K562 (cell line): ENCODE measurements at regions not wholly inside any gene's neighbourhood (a gene's known extent, or its start where the extent isn't known, plus 50 kb on each side); places are given as distances from the start of the nearest gene placed in this dataset.

Source experiments
- ATAC-seq: fragments of 200-7000 bp; cut with Tn5 transposase; 3 replicates; pipeline ENCODE4 v1.9.1; 2020; ENCODE audit warnings: moderate library complexity
- BruUV-seq: library from RNA; stranded (reverse); fragments of 400-500 nt; replicated peaks from 2 replicates; lab custom pipeline; 2021; lab: Mats Ljungman, UMichigan
- CTCF ChIA-PET: fragments of 300-600 bp; formaldehyde crosslinking; extraction: SDS; loops from one replicate; lab custom pipeline; 2021; ENCODE audit warnings: low intra/inter-chr PET ratio; lab: Yijun Ruan, JAX
- POLR2A ChIA-PET: fragments of 300-600, 350-650 bp; sonication (Branson Sonifier 250); formaldehyde crosslinking; extraction: SDS; loops from one replicate; lab custom pipeline; 2021; ENCODE audit warnings: antibody characterized with exemption, inconsistent platforms; lab: Yijun Ruan, JAX
- DNase-seq, 4 experiments: peaks; one replicate each; pipeline versions ENCODE4 v3.0.0 to v3.0.0-alpha.2; 2011 to 2018; ENCODE audit warnings: low spot score in 3 of 4, mixed read lengths in 3 of 4; ENCODE audit errors: extremely low read depth in 1 of 4
- FAIRE-seq: peaks from 2 replicates; lab custom pipeline; 2011; peaks lifted over from hg19 to GRCh38; lab: Jason Lieb, UNC
- H2AFZ ChIP-seq: 2 replicates; pipeline ENCODE4 v1.6.0; 2011; ENCODE audit warnings: low read depth, low read length, control low read depth, inconsistent platforms
- H3K27ac ChIP-seq: fragments of 200-600 bp; 3 replicates; pipeline ENCODE4 v1.8.0; 2011; ENCODE audit warnings: low read depth, mild to moderate bottlenecking, control low read depth, inconsistent platforms, low read length, moderate library complexity, mixed read lengths; ENCODE audit errors: extremely low read depth
- H3K27me3 ChIP-seq, 2 experiments: fragments of 300-600 bp in 1 of 2; 2 replicates in 1 of 2; 3 replicates in 1 of 2; pipeline versions ENCODE4 v1.6.0 to v1.8.0; 2011; ENCODE audit warnings: inconsistent platforms in 2 of 2, low read length in 2 of 2, mild to moderate bottlenecking in 1 of 2, mixed read lengths in 1 of 2, moderate library complexity in 1 of 2; ENCODE audit not compliant: control insufficient read depth in 2 of 2, insufficient read depth in 2 of 2
- H3K36me3 ChIP-seq: fragments of 300-600 bp; 3 replicates; pipeline ENCODE4 v1.8.0; 2011; ENCODE audit warnings: mild to moderate bottlenecking, low read length, inconsistent platforms; ENCODE audit not compliant: control insufficient read depth, insufficient read depth
- H3K4me1 ChIP-seq, 2 experiments: fragments of 200-600 bp in 1 of 2; replicated peaks in 1 of 2; 2 replicates in 1 of 2; 3 replicates in 1 of 2; pipeline versions ENCODE4 v1.5.1 to v1.8.0; 2011; ENCODE audit warnings: inconsistent platforms in 2 of 2, low read length in 2 of 2, mild to moderate bottlenecking in 1 of 2, mixed read lengths in 1 of 2, moderate library complexity in 1 of 2; ENCODE audit not compliant: control insufficient read depth in 2 of 2, insufficient read depth in 2 of 2
- H3K4me2 ChIP-seq: 2 replicates; pipeline ENCODE4 v1.6.1; 2011; ENCODE audit warnings: low read length, control low read depth, inconsistent platforms, mixed read lengths; ENCODE audit not compliant: insufficient read depth
- H3K4me3 ChIP-seq: fragments of 200-600 bp; sonication (generic), shearing (Covaris generic); 2 replicates; pipeline ENCODE4 v1.5.1; 2016; ENCODE audit warnings: control low read depth, inconsistent platforms
- H3K79me2 ChIP-seq: fragments of 200-600 bp; 3 replicates; pipeline ENCODE4 v1.8.0; 2011; ENCODE audit warnings: low read length, inconsistent platforms; ENCODE audit not compliant: control insufficient read depth, insufficient read depth
- H3K9ac ChIP-seq, 2 experiments: 2 replicates each; pipeline versions ENCODE4 v1.6.0 to v1.6.1; 2011; ENCODE audit warnings: low read depth in 2 of 2, low read length in 2 of 2, control low read depth in 1 of 2, inconsistent platforms in 1 of 2, mild to moderate bottlenecking in 1 of 2, mixed read lengths in 1 of 2; ENCODE audit not compliant: insufficient read depth in 1 of 2
- H3K9me1 ChIP-seq: one replicate; pipeline ENCODE4 v1.6.0; 2011; ENCODE audit warnings: inconsistent platforms, mild to moderate bottlenecking, low read length, moderate library complexity; ENCODE audit not compliant: control insufficient read depth, insufficient read depth
- H3K9me3 ChIP-seq: replicated peaks from 2 replicates; pipeline ENCODE4 v1.5.1; 2011; ENCODE audit warnings: low read depth, low read length, inconsistent platforms; ENCODE audit not compliant: control insufficient read depth, insufficient read depth
- H4K20me1 ChIP-seq: replicated peaks from 2 replicates; pipeline ENCODE4 v1.6.1; 2011; ENCODE audit warnings: low read length, inconsistent platforms, mixed read lengths; ENCODE audit not compliant: control insufficient read depth, insufficient read depth
- ETV5 ChIP-seq: sonication (generic); formaldehyde crosslinking; IDR thresholded peaks from 2 replicates; pipeline ENCODE4 v1.4.0; 2020; ENCODE audit warnings: low read depth, mild to moderate bottlenecking, missing genetic modification reagents
- MTA3 ChIP-seq: fragments of 450-650 bp; formaldehyde crosslinking; IDR thresholded peaks from 2 replicates; pipeline ENCODE4 v1.6.1; 2017; ENCODE audit warnings: mild to moderate bottlenecking, borderline replicate concordance
- SMAD2 ChIP-seq: fragments of 150-350 bp; IDR thresholded peaks from 2 replicates; pipeline ENCODE4 v1.6.1; 2014; ENCODE audit warnings: low read depth, mild to moderate bottlenecking, low read length
- SREBF2 ChIP-seq: sonication (generic); formaldehyde crosslinking; IDR thresholded peaks from 2 replicates; pipeline ENCODE4 v1.4.0; 2020; ENCODE audit warnings: mild to moderate bottlenecking, missing genetic modification reagents
- U2AF2 ChIP-seq: fragments of 200-400 bp; formaldehyde crosslinking; optimal IDR thresholded peaks from 2 replicates; pipeline ENCODE3; 2017; ENCODE audit warnings: low read depth, mild to moderate bottlenecking, low read length
- WGBS: fragments of 100-300 bp; shearing (Covaris generic); methylation state at CpG from one replicate; pipeline ENCODE4 v1.1.6; 2016; ENCODE audit warnings: low coverage, mixed read lengths; ENCODE audit not compliant: insufficient coverage; ENCODE audit errors: missing lambda C conversion rate; 5-methylcytosine and 5-hydroxymethylcytosine counted together
- in situ Hi-C: fragments of 300-500 bp; cut with MboI; formaldehyde crosslinking; loops from 4 replicates; pipeline ENCODE4 v1.15.0; 2018; ENCODE audit warnings: inconsistent platforms, mixed read lengths
- intact Hi-C: fragments of 100-400 bp; cut with micrococcal nuclease; formaldehyde crosslinking; loops from 2 replicates; pipeline ENCODE4 v1.14.2; 2022
- TF ChIP-seq, protein P1 (sequence below): fragments of 250-450 bp; sonication (Bioruptor Pico); IDR thresholded peaks from 2 replicates; pipeline ENCODE4 v1.8.0; 2021; ENCODE audit warnings: moderate library complexity, mild to moderate bottlenecking, inconsistent platforms
- TF ChIP-seq, protein P2 (sequence below): fragments of 450-650 bp; IDR thresholded peaks from 2 replicates; pipeline ENCODE4 v1.6.1; 2017; ENCODE audit warnings: mild to moderate bottlenecking, moderate library complexity
- TF ChIP-seq, protein P3 (sequence below): fragments of 250-450 bp; sonication (Bioruptor Pico); IDR thresholded peaks from 2 replicates; pipeline ENCODE4 v1.5.0; 2021
- TF ChIP-seq, protein P4 (sequence below): sonication (generic); formaldehyde crosslinking; IDR thresholded peaks from 2 replicates; pipeline ENCODE4 v1.8.0; 2022; ENCODE audit warnings: mild to moderate bottlenecking, missing genetic modification reagents

DNA sequence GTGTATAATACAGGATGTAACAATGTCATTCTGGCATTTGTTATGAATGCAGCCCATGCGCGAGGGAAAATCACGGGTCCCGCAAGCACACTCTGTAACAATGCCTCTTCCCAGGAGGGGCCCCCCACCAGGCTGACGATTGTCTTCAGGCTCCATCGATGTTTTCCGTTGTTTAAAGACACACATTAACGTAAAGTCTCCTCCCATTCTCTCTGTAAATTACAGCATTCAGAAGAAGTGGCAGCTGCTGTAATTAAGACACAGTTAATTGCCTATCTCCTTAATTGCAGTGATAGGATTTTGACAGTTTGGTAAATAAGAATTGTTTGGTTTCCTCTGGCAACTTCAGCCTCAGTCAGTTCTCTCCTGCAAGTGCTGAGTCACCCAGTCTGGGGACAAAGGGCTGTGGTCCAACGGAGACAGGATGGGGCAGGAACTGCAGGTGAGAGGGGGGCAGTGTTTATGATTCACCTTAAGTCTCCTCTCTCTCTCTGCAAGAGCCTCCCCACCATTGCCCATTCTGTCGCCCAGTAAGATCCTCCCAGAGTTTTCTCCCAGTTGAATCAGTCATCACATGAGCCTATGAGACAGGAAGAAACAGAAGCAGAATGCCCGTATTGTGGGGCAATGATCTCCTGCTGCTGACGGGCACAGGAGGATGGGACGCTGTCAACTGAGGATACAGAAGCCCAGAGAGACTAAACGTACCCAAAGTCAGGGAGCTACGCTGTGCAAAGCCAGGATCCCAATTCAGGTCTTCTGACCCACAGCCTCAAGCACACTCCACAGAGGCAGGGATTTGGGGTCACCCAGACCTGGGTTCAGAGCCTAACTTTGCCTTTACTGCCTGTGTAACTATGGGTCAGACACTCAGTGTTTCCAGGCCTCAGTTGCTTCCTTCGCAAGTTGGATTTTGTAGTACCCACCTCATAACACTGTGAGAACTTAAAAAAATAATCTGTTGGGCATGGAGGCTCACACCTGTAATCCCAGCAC lies 110.0 kb downstream of the ADSS2 start:
- no peaks in the 10 kb centered on the region for H3K9me1 ChIP-seq
- intact Hi-C loops: no loop called here
- DNase-seq (peak; percentile 49 to 78 (median 61)), ATAC-seq (peak; percentile 78), FAIRE-seq (peak; percentile 76)
- peak overlapping the region; percentile 11 to 68; a peak in 1 of 4 replicates for H3K9ac ChIP-seq
- H3K79me2 ChIP-seq: no peaks in the 10 kb centered on the region
- WGBS: 43% methylated on average over 16 of the region's 16 CpGs
- ChIA-PET CTCF (no interaction called here), POLR2A (interaction anchor here (1.5 to 1.8 kb wide), 2 partner anchors 10 to 19 kb away, joined by 3 to 4 read pairs; no protein-coding TSS in a partner anchor)
- peak overlapping the region; percentile 16; the same call in 2 of the 3 replicates for H3K27ac ChIP-seq
- in situ Hi-C loops: no loop called here
- H3K4me3 ChIP-seq: no peak overlapping the region
- no peaks in the 10 kb centered on the region for H3K36me3 ChIP-seq
- H3K4me2 ChIP-seq: peak overlapping the region; percentile 64
- H3K4me1 ChIP-seq: peaks cover 22 to 29% of the 10 kb centered on the region in 2 experiments
- no peaks in the 10 kb centered on the region for H3K9me3 ChIP-seq
- H2AFZ ChIP-seq: peak overlapping the region; percentile 92
- no peaks in the 10 kb centered on the region for H3K27me3 ChIP-seq
- no TSS peak for BruUV-seq
- H4K20me1 ChIP-seq: no peaks in the 10 kb centered on the region
- TF ChIP-seq MTA3: peak; percentile 51
- TF ChIP-seq, protein P1, sequence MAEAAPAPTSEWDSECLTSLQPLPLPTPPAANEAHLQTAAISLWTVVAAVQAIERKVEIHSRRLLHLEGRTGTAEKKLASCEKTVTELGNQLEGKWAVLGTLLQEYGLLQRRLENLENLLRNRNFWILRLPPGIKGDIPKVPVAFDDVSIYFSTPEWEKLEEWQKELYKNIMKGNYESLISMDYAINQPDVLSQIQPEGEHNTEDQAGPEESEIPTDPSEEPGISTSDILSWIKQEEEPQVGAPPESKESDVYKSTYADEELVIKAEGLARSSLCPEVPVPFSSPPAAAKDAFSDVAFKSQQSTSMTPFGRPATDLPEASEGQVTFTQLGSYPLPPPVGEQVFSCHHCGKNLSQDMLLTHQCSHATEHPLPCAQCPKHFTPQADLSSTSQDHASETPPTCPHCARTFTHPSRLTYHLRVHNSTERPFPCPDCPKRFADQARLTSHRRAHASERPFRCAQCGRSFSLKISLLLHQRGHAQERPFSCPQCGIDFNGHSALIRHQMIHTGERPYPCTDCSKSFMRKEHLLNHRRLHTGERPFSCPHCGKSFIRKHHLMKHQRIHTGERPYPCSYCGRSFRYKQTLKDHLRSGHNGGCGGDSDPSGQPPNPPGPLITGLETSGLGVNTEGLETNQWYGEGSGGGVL (CRISPR knock-in tag): no peak
- TF ChIP-seq U2AF2: no peak
- TF ChIP-seq, protein P2, sequence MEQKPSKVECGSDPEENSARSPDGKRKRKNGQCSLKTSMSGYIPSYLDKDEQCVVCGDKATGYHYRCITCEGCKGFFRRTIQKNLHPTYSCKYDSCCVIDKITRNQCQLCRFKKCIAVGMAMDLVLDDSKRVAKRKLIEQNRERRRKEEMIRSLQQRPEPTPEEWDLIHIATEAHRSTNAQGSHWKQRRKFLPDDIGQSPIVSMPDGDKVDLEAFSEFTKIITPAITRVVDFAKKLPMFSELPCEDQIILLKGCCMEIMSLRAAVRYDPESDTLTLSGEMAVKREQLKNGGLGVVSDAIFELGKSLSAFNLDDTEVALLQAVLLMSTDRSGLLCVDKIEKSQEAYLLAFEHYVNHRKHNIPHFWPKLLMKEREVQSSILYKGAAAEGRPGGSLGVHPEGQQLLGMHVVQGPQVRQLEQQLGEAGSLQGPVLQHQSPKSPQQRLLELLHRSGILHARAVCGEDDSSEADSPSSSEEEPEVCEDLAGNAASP: no peak
- TF ChIP-seq SREBF2 (CRISPR knock-in tag): no peak
- TF ChIP-seq, protein P3, sequence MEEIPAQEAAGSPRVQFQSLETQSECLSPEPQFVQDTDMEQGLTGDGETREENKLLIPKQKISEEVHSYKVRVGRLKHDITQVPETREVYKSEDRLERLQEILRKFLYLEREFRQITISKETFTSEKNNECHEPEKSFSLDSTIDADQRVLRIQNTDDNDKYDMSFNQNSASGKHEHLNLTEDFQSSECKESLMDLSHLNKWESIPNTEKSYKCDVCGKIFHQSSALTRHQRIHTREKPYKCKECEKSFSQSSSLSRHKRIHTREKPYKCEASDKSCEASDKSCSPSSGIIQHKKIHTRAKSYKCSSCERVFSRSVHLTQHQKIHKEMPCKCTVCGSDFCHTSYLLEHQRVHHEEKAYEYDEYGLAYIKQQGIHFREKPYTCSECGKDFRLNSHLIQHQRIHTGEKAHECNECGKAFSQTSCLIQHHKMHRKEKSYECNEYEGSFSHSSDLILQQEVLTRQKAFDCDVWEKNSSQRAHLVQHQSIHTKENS (CRISPR knock-in tag): no peak
- TF ChIP-seq SMAD2: no peak
- TF ChIP-seq, protein P4, sequence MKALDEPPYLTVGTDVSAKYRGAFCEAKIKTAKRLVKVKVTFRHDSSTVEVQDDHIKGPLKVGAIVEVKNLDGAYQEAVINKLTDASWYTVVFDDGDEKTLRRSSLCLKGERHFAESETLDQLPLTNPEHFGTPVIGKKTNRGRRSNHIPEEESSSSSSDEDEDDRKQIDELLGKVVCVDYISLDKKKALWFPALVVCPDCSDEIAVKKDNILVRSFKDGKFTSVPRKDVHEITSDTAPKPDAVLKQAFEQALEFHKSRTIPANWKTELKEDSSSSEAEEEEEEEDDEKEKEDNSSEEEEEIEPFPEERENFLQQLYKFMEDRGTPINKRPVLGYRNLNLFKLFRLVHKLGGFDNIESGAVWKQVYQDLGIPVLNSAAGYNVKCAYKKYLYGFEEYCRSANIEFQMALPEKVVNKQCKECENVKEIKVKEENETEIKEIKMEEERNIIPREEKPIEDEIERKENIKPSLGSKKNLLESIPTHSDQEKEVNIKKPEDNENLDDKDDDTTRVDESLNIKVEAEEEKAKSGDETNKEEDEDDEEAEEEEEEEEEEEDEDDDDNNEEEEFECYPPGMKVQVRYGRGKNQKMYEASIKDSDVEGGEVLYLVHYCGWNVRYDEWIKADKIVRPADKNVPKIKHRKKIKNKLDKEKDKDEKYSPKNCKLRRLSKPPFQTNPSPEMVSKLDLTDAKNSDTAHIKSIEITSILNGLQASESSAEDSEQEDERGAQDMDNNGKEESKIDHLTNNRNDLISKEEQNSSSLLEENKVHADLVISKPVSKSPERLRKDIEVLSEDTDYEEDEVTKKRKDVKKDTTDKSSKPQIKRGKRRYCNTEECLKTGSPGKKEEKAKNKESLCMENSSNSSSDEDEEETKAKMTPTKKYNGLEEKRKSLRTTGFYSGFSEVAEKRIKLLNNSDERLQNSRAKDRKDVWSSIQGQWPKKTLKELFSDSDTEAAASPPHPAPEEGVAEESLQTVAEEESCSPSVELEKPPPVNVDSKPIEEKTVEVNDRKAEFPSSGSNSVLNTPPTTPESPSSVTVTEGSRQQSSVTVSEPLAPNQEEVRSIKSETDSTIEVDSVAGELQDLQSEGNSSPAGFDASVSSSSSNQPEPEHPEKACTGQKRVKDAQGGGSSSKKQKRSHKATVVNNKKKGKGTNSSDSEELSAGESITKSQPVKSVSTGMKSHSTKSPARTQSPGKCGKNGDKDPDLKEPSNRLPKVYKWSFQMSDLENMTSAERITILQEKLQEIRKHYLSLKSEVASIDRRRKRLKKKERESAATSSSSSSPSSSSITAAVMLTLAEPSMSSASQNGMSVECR (CRISPR knock-in tag): no peak
- no peak for TF ChIP-seq ETV5 (CRISPR knock-in tag)
